AG10803 (cell line): ENCODE measurements at regions not wholly inside any gene's neighbourhood (a gene's known extent, or its start where the extent isn't known, plus 50 kb on each side); places are given as distances from the start of the nearest gene placed in this dataset.
"Not testable (repeated sequence)": the region's sequence is repeated elsewhere in the genome, so short reads cannot be mapped to it uniquely, and the experiment has no call there.

Experiments
- DNase-seq: peaks from one replicate; pipeline ENCODE4 v3.0.0; 2010; ENCODE audit warnings: low read depth
- H3K4me3 ChIP-seq: 2 replicates; pipeline ENCODE4 v1.5.1; 2011; ENCODE audit warnings: mild to moderate bottlenecking, low read length, control low read depth

DNA sequence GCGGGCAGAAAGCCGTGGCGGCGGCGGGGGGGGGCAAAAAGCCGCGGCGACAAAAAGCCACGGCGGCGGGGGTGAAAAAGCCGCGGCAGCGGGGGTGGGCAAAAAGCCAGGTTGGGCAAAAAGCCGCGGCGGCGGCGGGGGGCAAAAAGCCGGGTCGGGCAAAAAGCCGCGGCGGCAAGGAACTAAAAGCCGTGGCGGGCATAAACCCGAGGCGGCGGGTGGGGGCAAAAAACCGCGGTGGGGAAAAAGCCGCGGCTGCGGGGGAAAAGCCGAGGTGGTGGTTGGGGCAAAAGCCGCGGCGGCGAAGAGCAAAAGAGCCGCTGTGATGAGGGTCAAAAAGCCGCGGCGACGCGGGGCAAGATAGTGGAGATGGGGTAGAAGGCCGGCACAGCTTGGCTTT, 1834.2 kb downstream of the FOXD4L5 start:
- DNase-seq = not testable (repeated sequence)

DNA sequence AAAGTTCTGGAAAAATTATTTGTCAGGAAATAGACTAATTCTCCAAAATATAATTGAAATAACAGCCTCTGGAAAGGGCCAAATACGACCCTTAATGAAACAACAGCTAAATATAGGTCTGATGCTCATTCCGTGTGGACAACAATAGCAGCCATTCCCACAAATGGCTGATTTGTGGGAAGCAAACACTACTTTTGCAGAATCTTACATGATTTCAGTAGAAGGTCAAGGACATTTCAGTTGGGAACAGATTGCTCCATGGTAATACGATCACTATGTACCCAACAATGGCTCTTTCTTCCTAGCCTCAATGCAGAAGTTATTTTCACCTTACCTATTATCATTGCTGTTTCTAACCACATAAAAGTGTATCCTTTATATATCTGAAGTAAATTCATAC, 1859.9 kb downstream of the FOXD4L5 start:
- not testable (repeated sequence) for H3K4me3 ChIP-seq

More for the DNA sequence above, 1834.2 kb downstream of the FOXD4L5 start:
- not testable (repeated sequence) for H3K4me3 ChIP-seq

DNA sequence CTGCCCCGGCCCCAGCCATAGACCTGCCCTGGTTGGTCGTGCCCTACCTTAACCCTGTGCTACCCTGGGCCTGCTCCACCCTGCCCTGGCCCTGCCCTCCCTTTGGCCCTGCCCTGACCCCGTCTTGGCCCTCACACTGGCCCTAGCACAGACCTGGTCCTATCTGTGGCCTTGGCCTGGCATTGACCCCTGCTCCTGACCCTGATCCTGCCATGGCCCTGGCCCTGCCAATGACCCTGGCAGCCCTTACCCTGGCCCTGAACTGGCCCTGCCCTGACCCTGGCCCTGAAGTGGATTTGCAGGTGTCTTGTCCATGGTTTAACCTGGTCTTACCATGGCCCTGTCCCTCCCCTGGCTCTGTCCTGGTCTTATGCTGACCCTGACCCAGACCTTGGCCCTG, 1894.1 kb downstream of the FOXD4L5 start:
- not testable (repeated sequence) for DNase-seq, H3K4me3 ChIP-seq

More for the DNA sequence above, 1859.9 kb downstream of the FOXD4L5 start:
- not testable (repeated sequence) for DNase-seq

DNA sequence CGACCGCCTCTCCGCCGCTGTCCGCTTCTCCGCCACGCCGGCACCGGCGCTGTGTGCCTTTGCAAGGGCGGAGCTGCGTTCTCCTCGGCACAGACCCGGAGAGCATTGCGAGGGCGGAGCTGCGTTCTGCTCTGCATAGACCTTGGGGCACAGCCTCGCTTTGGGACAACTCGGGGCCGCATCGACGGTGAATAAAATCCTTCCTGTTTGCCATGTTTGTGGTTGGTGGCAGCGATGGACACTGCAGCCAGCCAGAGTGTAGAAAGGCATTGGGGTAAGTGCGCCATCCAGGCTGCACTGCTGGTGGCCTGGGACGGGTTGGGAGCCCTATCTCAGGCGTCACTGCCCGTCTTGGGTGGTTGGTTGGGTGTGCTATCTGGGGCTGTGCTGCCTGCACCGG, 1899.5 kb downstream of the FOXD4L5 start:
- not testable (repeated sequence) for H3K4me3 ChIP-seq, DNase-seq

DNA sequence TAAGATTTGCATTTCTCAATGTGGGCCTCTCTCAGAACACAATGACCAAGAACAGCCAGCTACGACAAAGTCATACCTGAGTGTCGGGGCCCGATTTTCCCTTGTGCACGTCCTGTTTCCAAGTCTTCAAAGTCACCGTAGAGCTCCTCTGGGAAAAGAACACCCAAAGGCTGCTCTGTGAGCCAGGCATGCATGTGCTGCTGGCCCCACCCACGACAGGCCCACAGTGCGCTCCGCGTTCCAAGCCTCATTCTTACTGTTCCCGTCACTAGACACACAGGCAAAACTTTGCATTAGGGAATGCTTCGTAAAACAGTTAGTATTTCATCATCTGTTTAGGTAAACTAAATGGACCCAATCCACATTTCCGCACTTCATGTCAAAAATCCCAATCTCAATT, 1905.1 kb downstream of the FOXD4L5 start:
- not testable (repeated sequence) for DNase-seq, H3K4me3 ChIP-seq

DNA sequence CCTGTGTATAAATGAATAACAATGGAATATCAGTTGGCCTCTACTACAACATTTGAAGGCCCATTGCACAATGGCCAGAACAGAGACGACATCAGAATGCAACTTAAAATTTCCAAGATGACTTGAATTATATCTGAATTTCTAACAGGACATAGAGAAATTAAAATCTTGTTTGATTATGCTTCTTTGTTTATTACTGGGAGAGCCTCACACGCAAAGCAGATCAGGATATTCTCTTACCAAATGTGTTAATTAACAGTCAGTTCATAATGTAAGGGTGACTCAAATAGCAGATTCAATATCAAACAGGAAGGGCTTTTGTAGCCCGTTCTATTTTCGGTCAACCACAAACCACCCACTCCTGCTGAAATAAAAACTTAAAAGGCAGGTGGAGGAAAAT, 1930.8 kb downstream of the FOXD4L5 start:
- not testable (repeated sequence) for H3K4me3 ChIP-seq, DNase-seq

DNA sequence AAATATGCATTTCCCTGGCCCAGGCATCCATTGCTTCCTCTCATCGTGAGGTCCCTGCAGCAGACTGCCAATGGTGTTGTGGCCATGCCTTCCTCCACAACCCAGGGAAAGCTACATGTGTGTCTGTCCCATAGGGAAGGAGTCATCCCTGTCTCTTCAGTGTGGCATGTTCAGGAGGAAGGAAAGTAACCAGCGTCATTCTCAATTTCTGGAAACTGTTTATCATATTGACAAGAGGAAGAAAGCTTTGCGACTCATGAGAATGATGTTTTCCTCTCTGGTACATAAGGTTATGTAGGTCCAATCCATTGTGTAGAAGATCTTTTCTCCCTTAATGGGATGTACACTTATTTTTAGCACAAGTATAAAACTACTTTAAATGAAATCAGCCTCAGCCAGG, 1937.7 kb downstream of the FOXD4L5 start:
- not testable (repeated sequence) for DNase-seq, H3K4me3 ChIP-seq

DNA sequence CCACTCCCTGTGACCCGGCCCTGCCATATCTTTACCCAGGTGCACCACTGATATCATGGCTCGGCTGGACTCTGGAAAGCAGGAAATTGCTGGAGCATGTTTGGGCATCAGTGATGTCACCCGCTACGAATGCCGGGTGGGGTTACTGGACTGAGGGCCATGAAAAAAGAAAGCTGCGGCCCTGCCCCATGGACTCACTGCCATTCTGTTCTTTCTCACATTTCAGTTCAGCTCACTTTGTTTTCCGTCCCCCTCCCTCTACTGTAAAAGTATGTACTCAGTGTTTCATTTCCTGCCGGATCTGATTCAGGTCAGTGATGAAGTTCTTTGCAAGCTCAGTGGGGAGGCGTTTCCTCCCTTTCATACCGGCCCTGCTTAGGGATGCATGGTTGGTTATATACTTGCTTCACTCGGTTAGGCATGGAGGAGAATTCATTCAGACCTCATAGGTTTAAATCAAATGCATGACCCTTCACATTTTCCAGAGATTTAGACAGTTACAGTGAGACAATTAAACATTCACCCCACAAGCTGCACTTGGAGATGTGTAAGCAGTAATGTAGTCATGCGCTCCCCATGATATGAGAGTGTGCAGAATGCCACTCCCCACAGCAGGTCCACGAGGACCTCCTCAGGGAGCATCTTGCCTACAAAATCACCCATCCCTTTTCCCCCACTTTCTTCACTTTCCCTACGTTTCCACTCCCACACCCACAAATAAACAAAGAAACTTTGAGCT, 1938.5 kb downstream of the FOXD4L5 start:
- not testable (repeated sequence) for H3K4me3 ChIP-seq
- peak; percentile 34 for DNase-seq

DNA sequence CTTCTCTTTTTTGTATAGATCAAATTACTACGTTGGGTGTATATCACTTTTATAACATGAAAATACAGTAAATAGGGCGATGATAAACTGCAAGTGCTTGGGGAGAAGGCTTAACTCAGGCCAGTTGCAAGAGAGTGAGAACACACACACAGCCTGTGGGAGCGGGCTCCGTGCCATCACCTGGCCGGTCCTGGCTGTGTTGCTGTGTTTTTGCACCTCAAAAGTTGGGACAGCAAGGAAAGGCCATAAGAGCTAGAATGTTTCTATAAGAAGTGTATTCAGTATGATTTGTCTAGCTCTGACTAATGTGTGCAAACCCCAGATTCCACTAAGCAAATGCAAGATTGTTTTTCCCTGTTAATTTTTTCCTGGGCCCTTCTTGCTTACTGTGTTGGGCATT, 1940.6 kb downstream of the FOXD4L5 start:
- not testable (repeated sequence) for H3K4me3 ChIP-seq, DNase-seq

DNA sequence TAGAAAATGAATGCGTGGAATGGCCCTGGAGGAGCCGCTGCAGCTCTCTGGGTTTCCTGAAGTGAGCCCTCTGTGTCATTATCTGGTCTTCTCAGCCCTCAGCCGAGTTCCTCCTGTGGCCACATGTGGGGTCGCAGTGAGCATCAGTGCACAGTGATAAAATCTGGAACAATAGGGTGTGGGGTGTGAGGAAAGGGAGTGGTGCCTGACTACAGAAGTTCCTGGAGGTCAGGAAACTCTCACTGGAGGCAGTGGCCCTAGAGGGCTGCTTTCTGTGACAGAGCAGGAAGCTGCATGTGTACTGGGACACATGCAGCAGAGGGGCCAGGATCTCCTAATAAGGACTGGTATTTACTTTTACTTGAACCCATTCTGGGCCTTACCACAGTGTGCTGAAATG, 1942.5 kb downstream of the FOXD4L5 start:
- not testable (repeated sequence) for DNase-seq

DNA sequence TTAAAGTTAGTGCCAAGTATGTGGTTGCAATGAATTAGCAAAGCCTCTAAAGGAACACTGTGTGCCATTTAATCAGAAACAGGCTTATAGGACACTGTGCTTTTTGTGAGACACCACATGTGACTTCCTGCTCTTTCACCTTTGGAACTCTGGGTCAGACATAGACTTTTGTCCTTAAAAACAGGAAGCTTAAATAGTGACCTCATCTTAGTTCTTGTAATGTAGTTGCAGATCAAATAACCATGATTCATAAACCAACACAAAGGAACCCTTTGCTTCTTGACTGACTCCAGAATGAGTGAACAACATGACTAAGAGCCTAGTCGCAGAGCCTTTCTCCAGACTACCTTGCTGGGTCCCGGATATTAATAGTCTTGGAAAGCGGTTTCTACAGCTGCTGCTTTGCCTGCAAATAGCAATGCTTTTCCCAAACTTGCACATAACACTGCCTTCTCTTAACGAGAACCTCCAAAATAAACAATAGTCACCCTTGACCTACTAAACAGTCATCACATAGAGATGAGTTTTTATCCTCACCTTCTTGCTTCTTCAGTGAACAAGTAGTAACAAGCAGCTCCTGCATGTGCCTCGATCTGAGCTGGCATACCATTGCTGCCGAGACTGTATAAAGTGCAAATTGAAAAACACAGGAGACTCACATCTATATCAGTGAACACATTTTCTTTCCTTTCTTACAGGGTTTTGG, 1947.0 kb downstream of the FOXD4L5 start:
- DNase-seq = peak; percentile 21
- H3K4me3 ChIP-seq = not testable (repeated sequence)

More for the DNA sequence above, 1942.5 kb downstream of the FOXD4L5 start:
- H3K4me3 ChIP-seq = not testable (repeated sequence)

DNA sequence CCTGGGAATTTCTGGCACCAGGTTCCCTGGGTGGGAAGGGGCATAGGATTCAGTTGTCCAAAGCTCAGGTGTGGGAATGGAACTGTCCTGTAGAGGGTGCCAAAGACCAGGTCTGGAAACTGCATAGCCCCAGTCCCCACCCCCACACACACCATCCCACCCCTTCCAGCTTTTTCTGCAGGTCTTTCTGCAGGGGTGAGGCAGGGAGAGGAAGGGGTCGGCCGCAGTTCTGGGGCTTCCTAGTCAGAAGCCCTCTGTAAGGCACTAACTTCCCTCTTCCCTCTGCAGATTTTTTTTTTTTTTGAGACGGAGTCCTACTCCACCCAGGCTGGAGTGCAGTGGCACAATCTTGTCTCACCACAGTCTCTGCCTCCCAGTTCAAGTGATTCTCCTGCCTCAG, 1949.7 kb downstream of the FOXD4L5 start:
- H3K4me3 ChIP-seq, DNase-seq: not testable (repeated sequence)

DNA sequence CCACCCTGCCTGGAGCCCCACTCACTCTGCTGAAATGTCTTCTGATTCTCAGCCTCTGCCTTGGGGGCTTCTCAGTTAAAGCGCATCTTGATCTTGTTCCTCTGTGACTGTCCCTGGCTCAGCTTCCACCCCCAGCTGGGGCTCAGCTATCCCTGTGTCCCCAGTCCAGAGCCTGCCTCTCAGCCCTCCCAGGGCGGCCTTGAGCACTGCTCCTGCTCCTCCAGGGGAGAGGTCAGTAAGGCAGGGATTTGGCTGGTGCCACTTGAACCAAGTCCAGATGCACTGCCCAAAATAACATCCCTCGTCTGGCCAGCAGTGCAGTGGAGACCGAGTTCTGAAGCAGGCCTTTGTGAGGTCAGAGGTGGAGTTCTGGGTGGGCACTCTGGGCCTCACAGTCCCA, 1950.8 kb downstream of the FOXD4L5 start:
- not testable (repeated sequence) for DNase-seq

DNA sequence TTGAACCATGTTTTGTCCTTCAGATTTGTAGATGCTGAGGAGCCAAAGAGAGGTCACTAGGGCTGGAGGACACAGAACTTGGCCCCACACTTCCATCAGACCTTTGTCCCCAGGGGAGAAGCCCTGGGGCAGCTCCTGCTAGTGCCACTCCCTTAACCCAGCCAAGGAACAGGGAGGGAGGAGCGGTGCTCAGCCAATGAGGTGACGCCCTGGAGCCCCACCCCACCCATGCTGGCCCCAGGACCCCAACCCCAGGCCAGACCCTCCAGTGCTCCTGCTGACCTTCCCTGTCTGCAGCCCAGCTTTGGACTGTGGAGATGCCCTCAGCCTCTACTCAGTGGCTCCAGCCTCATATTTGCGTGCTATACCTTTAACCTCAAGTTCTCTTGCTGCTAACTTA, 1951.9 kb downstream of the FOXD4L5 start:
- not testable (repeated sequence) for DNase-seq, H3K4me3 ChIP-seq

More for the DNA sequence above, 1950.8 kb downstream of the FOXD4L5 start:
- not testable (repeated sequence) for H3K4me3 ChIP-seq

DNA sequence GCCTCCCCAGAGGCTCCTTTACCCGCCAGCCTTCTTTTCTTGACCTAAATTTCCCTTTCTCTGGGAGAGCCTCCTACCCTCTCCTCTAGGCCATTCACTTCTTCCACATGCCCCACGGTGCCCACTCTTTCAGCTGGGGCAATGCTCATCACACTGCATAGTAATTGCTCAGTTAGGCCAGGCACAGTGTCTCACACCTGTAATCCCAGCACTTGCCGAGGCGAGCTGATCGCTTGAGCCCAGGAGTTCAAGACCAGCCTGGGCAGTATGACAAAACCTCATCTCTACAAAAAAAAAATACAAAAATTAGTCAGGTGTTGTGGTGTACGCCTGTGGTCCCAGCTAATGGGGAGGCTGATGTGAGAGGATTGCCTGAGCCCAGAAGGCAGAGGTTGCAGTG, 1956.7 kb downstream of the FOXD4L5 start:
- not testable (repeated sequence) for H3K4me3 ChIP-seq, DNase-seq

DNA sequence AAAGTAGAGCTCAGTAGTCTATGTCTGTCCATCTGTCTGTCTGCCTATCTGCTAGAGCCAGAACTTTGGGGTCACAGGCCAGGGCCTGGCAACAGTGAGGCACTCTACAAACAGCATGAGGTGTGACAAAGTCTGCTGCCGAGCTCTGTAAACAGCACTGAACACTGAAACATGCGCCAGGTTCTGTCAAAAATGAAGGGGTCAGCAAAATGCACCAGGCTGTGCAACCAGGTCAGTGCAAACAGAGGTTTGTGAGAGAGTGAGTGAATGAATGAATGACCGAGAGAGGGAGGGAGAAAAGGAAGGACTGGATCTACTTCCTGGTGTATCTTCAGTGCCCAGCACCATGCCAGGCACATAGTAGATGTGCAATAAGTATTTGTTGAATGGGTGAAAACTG, 1957.8 kb downstream of the FOXD4L5 start:
- DNase-seq, H3K4me3 ChIP-seq: not testable (repeated sequence)

DNA sequence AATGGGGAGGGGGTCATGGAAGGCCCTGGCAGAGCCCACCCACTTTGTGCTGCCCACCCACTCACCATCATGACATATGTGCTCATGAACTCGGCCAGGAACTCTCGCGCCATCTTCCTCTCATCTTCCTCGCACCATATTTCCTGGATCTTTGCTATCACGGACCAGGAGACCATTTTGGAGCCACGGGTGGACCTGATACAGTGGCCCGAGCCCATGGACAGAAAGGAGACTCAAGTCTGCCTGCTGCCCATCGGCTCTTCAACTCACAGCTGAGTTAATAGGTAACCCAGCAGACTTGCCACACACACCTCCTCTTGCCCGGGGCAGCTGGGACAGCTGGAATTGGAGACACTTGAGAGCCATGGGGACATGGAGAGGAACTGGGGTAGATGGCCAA, 1958.3 kb downstream of the FOXD4L5 start:
- not testable (repeated sequence) for H3K4me3 ChIP-seq, DNase-seq

DNA sequence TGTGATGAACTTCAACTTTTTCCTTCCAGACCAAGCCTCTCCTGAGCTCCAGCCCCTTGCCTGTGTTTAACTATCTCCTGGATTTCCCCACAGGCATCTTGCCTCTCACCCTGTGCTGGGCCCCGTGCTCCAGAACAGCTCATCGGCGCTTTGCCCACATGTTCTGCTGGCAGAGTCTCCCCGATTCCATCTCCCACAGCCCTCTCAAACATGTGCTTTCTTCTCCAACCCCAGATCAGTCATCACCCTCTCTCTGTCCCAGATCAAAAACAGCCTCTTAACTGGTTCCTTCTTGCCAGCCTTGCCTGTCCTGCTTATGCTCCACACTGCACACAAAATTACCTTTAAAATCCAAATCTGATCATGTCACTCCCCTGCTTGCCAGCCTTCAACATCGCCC, 1959.3 kb downstream of the FOXD4L5 start:
- H3K4me3 ChIP-seq = not testable (repeated sequence)
- DNase-seq = peak; percentile 2

DNA sequence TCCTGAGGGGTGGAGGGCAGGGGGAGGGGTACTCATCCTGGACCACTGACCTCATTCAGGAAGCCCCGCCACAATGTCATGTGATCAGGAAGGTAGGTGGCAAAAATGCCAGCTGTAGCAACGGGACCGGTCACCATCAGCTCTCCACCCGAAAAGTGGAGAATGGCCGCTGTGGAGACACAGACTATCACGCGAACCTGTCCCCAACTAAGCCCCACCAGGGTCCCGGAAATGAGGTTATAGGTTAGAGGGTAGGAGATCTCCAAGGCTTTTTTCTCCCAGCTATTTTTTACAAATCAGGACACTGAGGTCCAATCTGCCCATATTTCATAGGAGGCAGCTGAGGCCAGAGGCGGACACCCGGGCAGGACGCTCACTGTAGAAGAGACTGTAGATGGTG, 1966.9 kb downstream of the FOXD4L5 start:
- H3K4me3 ChIP-seq, DNase-seq: not testable (repeated sequence)

DNA sequence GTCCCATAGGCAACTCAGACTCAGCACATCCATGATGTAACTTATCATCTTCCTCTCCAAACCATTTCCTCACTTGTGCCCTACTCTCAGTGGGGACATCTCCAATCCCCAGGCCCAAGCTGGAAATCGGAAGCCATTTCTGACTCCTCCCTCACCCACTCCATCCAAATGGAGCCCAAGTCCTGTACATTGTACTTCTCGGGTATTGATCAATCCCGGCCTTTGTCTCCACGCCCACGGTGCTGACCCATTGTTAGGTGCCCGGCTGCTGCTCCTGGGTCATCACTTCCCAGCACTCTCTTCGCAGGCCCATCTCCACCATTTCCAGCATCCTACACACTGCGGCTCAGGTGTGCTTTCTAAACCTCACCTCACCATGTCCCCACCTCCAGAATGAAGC, 1969.6 kb downstream of the FOXD4L5 start:
- DNase-seq, H3K4me3 ChIP-seq: not testable (repeated sequence)

DNA sequence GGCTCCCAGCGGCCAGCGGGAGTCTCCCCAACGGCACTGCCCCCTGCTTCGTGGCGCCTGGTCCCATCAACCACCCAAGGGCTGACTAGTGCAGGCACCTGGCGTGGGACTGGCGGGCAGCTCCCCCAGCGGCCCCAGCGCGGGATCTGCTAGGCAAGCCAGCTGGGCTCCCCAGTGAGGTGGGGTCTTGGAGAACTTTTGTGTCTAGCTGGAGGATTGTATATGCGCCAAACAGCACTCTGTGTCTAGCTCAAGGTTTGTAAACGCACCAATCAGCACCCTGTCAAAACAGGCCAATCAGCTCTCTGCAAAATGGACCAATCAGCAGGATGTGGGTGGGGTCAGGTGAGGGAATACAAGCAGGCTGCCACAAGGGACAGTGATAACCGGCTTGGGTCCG, 1988.2 kb downstream of the FOXD4L5 start:
- DNase-seq, H3K4me3 ChIP-seq: not testable (repeated sequence)
